ENCODE measurements at regions not wholly inside any gene's neighbourhood (a gene's known extent, or its start where the extent isn't known, plus 50 kb on each side); places are given as distances from the start of the nearest gene placed in this dataset.
"Not testable (repeated sequence)": the region's sequence is repeated elsewhere in the genome, so short reads cannot be mapped to it uniquely, and the experiment has no call there.

DNA sequence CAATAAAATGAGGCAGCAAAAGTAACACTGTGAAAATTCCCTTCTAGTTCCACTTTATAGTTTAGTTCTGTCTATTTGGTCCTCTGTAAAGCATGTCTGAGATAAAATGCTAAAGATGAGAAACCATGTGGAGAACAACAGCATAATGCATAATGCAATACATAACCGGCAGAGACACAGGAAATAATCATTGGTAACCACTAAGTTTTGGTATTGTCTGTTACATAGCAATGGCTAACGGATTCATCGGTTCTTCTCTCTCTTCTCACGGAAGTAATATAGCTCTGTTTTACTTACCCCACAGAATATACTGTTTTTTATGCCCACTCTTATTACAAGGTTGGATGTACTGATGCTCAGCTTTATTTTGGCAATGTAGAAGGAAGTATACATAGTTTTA lies 158.9 kb downstream of the FAM174A start:
- DNase-seq (ENCODE audit: low read depth), result no peak

DNA sequence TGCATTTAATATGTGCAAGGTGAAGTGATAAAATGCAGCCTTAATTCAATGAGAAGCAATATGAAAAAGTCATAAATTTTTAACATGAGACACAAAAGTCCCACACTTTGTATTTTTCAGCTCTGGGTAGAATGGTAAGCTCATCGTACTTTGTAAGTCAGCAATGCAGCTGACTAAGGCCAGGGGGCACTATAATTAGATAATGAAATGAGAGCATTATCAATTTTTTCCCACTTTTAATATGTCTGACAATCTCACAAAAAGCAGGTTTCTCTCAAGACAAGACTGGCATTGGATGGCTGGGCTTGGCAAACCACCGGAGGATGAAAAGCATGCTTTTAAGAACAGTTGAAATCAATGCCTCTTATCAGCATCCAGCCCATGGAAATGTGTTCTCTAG lies 162.8 kb downstream of the FAM174A start:
- no peak for DNase-seq (ENCODE audit: low read depth)

DNA sequence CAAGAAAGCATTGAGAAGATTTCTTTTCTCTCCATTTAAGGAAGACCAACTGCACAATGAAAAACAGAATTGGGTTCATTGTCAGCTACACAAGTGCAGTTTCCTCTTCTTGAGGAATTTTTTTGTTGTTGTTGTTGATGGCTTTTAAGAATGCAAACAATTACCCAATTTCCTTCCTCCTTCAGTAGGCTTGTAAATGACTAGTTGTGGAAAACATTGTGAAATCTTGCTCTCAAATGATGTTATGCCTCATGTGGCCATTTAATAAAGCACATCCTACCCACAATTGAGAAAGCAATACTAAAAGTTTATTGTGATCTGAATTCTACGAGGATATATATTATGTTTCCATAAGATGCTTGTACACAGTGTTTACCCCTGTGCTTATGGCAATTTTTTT lies 171.6 kb downstream of the FAM174A start:
- no peak for DNase-seq (ENCODE audit: low read depth)

DNA sequence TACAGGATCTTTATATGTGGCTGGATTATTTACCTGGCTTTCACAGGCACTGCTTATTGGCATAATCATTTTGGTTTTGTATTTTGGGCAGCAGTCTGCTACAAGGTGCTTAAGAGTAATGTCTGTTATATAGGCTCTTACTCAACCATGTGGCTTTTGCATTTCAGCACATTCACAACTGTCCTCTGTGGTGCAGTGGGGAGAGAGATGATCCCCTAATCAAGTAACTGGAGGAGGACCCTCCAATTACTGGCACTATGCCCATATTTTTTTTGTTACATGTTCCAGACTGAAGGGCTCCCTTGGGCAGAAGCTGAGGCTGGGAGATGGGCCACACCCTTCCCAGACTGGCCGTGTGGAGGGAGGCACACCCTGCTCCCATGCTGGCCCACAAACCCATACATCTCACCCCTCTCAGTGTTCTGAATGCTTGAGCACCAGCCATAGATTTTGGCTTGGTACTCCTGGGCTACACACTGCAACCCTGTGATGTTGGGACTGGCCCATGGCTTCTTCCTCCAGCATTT lies 173.5 kb downstream of the FAM174A start:
- no peak for DNase-seq (ENCODE audit: low read depth)

DNA sequence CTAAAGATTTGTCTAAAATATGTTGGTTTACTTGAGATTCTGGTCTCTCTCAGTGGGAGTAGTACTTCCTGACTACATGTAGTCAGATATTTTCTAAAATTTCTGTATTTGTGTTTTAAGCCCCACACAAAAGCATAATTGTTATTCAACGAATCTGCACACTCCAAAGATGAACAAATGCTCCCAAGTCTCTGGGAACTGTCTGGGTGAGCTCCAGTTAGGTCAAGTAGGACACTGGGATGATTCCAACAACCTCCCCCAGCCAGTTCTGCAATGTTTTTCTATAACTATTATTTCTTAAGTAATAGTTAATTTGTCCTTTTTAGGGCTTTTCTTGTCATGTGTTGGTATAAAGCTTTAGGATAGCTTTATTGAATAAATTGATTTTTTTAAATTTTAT lies 174.6 kb downstream of the FAM174A start:
- no peak for DNase-seq (ENCODE audit: low read depth)

DNA sequence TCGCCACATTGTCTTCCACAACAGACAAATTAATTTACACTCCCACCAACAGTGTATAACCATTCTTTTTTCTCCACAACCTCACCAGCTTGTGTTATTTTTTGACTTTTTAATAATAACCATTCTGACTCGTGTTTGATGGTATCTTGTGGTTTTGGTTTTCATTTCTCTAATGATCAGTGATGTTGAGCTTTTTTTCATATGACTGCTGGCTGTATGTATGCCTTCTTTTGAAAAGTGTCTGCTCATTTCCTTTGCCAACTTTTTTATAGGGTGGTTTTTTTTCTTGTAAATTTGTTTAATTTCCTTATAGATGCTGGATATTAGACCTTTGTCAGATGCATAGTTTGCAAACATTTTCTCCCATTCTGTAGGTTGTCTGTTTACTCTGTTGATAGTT lies 179.6 kb downstream of the FAM174A start:
- DNase-seq (ENCODE audit: low read depth), result not testable (repeated sequence)

DNA sequence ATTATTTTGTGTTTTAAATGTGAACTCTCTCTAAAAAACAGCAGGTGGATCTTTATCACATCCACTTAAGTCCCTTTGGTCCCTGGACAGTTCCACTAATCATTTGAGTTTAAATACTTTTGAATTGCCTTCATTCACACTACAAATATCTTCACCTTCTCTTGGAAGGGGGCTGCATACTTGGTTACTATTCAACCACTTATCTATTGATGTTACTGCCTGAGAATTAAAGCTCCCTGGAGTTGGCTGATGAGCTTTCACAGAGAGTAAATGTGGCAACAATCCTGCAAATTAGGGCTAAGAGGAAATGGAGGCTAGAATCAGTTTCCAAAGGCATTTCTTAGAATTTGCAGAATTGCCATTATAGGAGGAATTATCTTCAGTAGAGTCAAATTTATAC lies 180.4 kb downstream of the ST8SIA4 start:
- no peak for DNase-seq (ENCODE audit: low read depth)

DNA sequence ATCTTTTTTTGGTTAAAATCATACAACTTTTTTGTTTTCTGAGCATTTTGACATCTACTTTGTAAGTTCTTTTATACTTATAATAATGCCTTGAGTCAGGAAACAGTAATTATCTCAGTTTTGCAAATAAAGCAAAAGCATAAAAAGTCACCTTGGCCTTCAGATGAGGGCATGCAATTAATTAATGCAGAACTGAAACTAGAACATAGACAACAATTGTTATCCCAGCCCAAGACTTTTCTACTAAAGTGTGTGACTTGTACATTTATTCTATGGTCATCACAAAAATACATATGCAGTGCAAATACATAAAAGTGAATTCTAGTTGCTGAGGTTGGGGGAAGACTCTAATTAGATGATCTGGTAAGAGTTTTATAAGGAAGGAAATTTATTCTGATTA lies 179.9 kb downstream of the ST8SIA4 start:
- no peak for DNase-seq (ENCODE audit: low read depth)

DNA sequence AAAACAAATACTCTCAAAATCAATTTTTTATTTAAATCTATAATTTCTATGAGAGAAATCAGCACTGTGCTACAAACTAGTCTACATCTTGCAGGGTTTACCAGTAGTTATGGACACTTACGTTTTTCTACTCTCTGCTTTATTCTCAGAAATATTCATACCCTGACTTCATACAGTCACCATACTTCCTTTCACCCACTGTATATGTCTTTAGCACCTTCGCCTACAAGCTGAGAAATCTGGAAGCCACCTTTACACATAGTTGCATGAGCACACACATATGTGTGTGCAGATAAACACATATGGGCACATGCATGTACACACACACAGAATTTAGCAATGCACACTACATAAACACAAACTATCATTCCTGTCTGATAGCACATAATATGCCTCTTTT lies 177.0 kb downstream of the ST8SIA4 start:
- no peak for DNase-seq (ENCODE audit: low read depth)

DNA sequence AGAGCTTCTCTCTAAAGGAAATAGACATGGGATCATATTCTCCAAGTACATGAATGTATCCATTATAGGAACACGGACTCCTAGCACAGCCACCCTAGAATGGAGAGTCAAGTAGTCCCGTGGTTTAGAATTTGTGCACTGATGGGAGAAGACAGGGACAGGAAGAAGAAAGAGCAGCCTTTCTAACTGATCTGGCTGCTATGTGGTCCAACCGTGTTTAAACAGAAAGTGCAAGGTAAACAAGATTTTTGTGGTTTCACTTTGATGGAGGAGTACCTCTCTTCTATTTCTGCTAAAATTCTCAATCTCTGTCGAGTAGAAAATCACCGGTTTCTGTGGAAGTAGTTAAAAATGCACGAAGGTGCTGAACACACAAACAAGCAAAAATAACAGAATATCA lies 171.3 kb downstream of the ST8SIA4 start:
- DNase-seq (ENCODE audit: low read depth), result no peak

DNA sequence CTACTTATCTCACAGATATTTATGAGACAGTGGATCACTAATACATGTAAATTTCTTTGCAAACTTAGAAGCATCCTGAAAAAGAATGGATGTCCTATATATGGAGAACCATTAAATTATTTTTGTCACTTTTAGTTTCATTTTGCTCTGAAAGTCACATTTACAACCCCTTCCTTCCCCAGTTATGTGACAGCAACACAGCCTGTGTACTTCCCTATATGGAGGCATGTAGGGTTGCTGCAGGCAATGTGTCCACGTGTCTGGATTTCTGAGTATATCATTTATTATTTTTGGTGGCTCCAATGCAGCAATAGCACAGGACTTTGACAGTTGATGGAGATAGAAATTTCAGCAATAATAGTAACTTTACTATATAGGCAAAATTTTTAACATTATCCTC lies 156.4 kb downstream of the ST8SIA4 start:
- no peak for DNase-seq (ENCODE audit: low read depth)

DNA sequence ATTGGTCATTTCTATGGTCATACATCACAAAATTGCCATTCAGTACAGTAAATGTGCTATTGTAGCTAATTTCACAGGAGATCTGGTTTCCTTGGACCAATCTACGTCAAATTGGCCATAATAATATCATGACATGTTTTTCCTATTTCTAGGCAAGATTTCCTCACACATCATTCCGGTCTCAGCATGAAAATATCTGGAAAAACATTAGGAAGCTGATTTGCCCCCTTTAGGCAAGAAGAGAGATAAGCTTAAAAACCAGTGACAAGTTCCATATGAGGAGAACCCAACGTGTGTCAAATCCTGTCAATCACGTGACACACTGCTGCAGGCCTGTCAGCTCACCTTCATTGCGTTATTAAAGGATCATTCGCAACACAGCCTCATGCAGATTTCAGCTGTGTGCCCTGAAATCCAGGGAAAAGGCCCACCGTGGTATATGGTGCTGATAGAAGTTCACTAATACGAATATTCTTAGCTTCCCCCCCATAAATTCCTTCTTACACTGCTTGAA lies 153.3 kb downstream of the ST8SIA4 start:
- no peak for DNase-seq (ENCODE audit: low read depth)

DNA sequence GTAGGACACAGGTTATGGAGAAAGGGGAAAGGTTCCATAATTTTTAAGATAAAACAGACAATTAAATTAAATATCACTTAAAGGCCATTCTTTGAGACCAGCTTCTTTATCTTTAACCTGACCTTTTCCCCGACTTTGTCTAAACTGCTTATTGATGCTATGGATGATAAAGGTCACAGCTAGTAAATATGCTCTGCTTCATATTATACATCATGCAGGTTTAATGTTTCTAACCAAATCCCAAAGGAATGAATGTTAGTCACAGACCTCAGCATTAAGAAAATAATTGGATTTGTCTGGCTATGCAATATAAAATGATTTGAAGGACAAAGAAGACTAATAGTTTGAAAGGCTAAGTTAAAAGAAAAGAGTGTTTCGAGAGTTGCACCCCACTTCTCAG lies 147.6 kb downstream of the ST8SIA4 start:
- DNase-seq (ENCODE audit: low read depth), result no peak
